ENCODE measurements at regions not wholly inside any gene's neighbourhood (a gene's known extent, or its start where the extent isn't known, plus 50 kb on each side); places are given as distances from the start of the nearest gene placed in this dataset.
"Not testable (repeated sequence)": the region's sequence is repeated elsewhere in the genome, so short reads cannot be mapped to it uniquely, and the experiment has no call there.

- intact Hi-C loops (cut with DNase I) = no loop called here
- DNase-seq = peak in 1 of 3 donors; percentile 43
- no peak for TF ChIP-seq CTCF (IDR thresholded peaks at IDR 0.05)
- no peak for TF ChIP-seq POLR2A (IDR thresholded peaks at IDR 0.05)
These were observed 100.9 kb downstream of the FAM53A start for GRCh38 chr4:1583051-1583785.

GRCh38 chr4:1582227-1582626 is 101.9 kb downstream of the FAM53A start:
- no peaks in the 10 kb centered on the region for H3K36me3 ChIP-seq
- 17% methylated on average over 1 of the region's 15 CpGs for WGBS (ENCODE audit: insufficient coverage, low coverage, low lambda C conversion rate, missing lambda C conversion rate)
- no peaks in the 10 kb centered on the region for H3K9me3 ChIP-seq
- no peak for TF ChIP-seq CTCF (IDR thresholded peaks at IDR 0.05)
- TF ChIP-seq POLR2A (IDR thresholded peaks at IDR 0.05) = no peak
- no peaks in the 10 kb centered on the region for H3K27me3 ChIP-seq
- peak; percentile 65 to 79 (median 65) for DNase-seq
- intact Hi-C loops (cut with DNase I) = no loop called here
- H3K4me1 ChIP-seq = peaks cover 0 to 11% (median 0%) of the 10 kb centered on the region in 4 donors
- H3K4me3 ChIP-seq = no peak overlapping the region
- no peak overlapping the region for H3K27ac ChIP-seq
- ATAC-seq = peak in 3 of 4 donors; percentile 9 to 44 (median 10)

More at GRCh38 chr4:1583051-1583785, 100.9 kb downstream of the FAM53A start:
- Histone ChIP-seq H3K4me3 (no peak overlapping the region), H3K36me3 (no peaks in the 10 kb centered on the region), H3K27ac (no peak overlapping the region), H3K9me3 (no peaks in the 10 kb centered on the region), H3K27me3 (no peaks in the 10 kb centered on the region), H3K4me1 (peaks cover 0 to 11% (median 0%) of the 10 kb centered on the region in 4 donors)
- WGBS (ENCODE audit: insufficient coverage, low coverage, low lambda C conversion rate, missing lambda C conversion rate) = 83% methylated on average over 6 of the region's 15 CpGs
- ATAC-seq = no peak

- intact Hi-C loops (cut with DNase I); H3K27me3 ChIP-seq; H3K27ac ChIP-seq; H3K36me3 ChIP-seq; H3K9me3 ChIP-seq; H3K4me3 ChIP-seq: not testable (repeated sequence)
- H3K4me1 ChIP-seq = peaks cover 0 to 11% (median 0%) of the 10 kb centered on the region in 4 donors
- DNase-seq = peak; percentile 82 to 93 (median 91)
- WGBS (ENCODE audit: insufficient coverage, low coverage, low lambda C conversion rate, missing lambda C conversion rate) = 30% methylated on average over 15 of the region's 15 CpGs
- peak; percentile 70 to 78 (median 74) for ATAC-seq
These were observed 102.8 kb downstream of the FAM53A start for GRCh38 chr4:1581164-1581894.

- WGBS (ENCODE audit: insufficient coverage, low coverage, low lambda C conversion rate, missing lambda C conversion rate) = no CpG with 5 or more reads among the region's 16 CpGs
- intact Hi-C loops (cut with DNase I); H3K4me3 ChIP-seq: not testable (repeated sequence)
These were observed 103.5 kb downstream of the FAM53A start for GRCh38 chr4:1580692-1581012.

GRCh38 chr4:1579901-1580691 is 104.0 kb downstream of the FAM53A start:
- ATAC-seq (peak; percentile 84 to 89 (median 86)), DNase-seq (peak; percentile 86 to 94 (median 94))
- TF ChIP-seq POLR2A (IDR thresholded peaks at IDR 0.05) = peak; percentile 29
- no peak for TF ChIP-seq CTCF (IDR thresholded peaks at IDR 0.05)
- H3K9me3 ChIP-seq = no peaks in the 10 kb centered on the region
- peaks cover 0 to 11% (median 0%) of the 10 kb centered on the region in 4 donors for H3K4me1 ChIP-seq
- no peaks in the 10 kb centered on the region for H3K36me3 ChIP-seq
- no peaks in the 10 kb centered on the region for H3K27me3 ChIP-seq
- H3K4me3 ChIP-seq = peak overlapping the region; percentile 37 to 50 (median 46)
- intact Hi-C loops (cut with DNase I) = no loop called here
- WGBS (ENCODE audit: insufficient coverage, low coverage, low lambda C conversion rate, missing lambda C conversion rate) = 2% methylated on average over 7 of the region's 46 CpGs
- H3K27ac ChIP-seq = peak overlapping the region; percentile 34 to 52 (median 41)

More at GRCh38 chr4:1580692-1581012, 103.5 kb downstream of the FAM53A start:
- not testable (repeated sequence) for H3K9me3 ChIP-seq, H3K27ac ChIP-seq, H3K27me3 ChIP-seq, ATAC-seq, DNase-seq, H3K36me3 ChIP-seq
- H3K4me1 ChIP-seq = peaks cover 0 to 11% (median 0%) of the 10 kb centered on the region in 4 donors

Data from right lobe of liver (tissue), 6 donors.